HAP-1 (cell line): ENCODE measurements at regions not wholly inside any gene's neighbourhood (a gene's known extent, or its start where the extent isn't known, plus 50 kb on each side); places are given as distances from the start of the nearest gene placed in this dataset.

Experiments
- DNase-seq, 2 experiments: peaks; one replicate each; pipeline ENCODE4 v3.0.0-alpha.2; 2016 to 2020; ENCODE audit warnings: low spot score in 2 of 2
- H3K27me3 ChIP-seq: fragments of 250-450 bp; sonication (Bioruptor Pico); 2 replicates; pipeline ENCODE4 v1.5.1; 2020; ENCODE audit warnings: low read depth, mild to moderate bottlenecking, moderate library complexity
- H3K36me3 ChIP-seq: fragments of 250-450 bp; sonication (Bioruptor Pico); replicated peaks from 2 replicates; pipeline ENCODE4 v1.5.1; 2020; ENCODE audit warnings: mild to moderate bottlenecking
- H3K4me1 ChIP-seq: fragments of 250-450 bp; sonication (Bioruptor Pico); 2 replicates; pipeline ENCODE4 v1.5.1; 2020; ENCODE audit warnings: mild to moderate bottlenecking
- H3K4me3 ChIP-seq: fragments of 250-450 bp; sonication (Bioruptor Pico); 2 replicates; pipeline ENCODE4 v1.5.1; 2020; ENCODE audit warnings: mild to moderate bottlenecking, moderate library complexity
- H3K9me3 ChIP-seq: fragments of 250-450 bp; sonication (Bioruptor Pico); 2 replicates; pipeline ENCODE4 v1.5.1; 2020; ENCODE audit warnings: mild to moderate bottlenecking, moderate library complexity
- in situ Hi-C: fragments of 300-500 bp; cut with MboI; formaldehyde crosslinking; loops from 3 replicates; pipeline ENCODE4 v1.14.3; 2020; ENCODE audit warnings: low sequenced_read_pairs, inconsistent platforms, mixed read lengths

DNA sequence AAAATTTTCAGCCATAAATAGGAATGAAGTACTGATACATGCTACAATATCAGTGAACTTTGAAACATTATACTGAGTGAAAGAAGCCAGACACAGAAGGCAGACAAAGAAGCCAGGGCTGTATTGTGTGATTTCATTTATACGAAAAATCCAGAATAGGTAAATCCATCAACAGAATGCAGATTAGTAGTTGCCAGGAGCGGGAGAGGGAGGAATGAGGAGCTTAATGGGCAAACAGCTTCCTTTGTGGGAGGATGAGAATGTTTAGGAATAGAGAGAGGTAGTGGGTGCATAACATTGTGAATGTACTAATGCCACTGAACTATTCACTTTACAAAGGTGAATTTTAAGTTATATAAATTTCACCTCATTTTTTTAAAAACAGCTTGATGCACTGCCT lies 103.3 kb upstream of the SERTM1 start:
- Histone ChIP-seq H3K36me3 (no peaks in the 10 kb centered on the region), H3K4me1 (peaks cover 7% of the 10 kb centered on the region), H3K4me3 (no peak overlapping the region), H3K27me3 (no peaks in the 10 kb centered on the region), H3K9me3 (no peaks in the 10 kb centered on the region)
- in situ Hi-C loops, result no loop called here
- peak; percentile 34 to 62 for DNase-seq

DNA sequence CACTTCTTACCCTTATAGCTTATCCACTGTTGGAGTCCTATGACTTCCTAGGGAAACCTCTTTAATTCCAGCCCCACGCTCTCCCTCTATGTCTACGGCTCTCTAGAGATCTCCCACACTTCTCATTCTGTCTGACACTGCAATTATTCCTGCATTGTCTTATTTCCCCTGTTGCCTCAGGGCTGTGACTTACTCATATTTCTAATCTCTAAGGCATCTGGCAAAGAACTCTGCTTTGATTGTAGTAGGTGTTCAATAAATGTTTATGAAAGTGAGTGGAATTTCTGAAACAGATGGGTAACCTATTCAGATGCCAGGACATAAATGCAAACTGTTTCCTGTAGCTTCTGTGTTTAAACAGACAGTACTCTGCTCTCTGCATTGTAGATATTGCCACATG lies 102.4 kb upstream of the SERTM1 start:
- H3K4me1 ChIP-seq, result peaks cover 7% of the 10 kb centered on the region
- H3K36me3 ChIP-seq, result no peaks in the 10 kb centered on the region
- in situ Hi-C loops, result no loop called here
- H3K4me3 ChIP-seq, result no peak overlapping the region
- H3K9me3 ChIP-seq, result no peaks in the 10 kb centered on the region
- DNase-seq, result peak in 1 of 2 experiments; percentile 11
- H3K27me3 ChIP-seq, result no peaks in the 10 kb centered on the region

DNA sequence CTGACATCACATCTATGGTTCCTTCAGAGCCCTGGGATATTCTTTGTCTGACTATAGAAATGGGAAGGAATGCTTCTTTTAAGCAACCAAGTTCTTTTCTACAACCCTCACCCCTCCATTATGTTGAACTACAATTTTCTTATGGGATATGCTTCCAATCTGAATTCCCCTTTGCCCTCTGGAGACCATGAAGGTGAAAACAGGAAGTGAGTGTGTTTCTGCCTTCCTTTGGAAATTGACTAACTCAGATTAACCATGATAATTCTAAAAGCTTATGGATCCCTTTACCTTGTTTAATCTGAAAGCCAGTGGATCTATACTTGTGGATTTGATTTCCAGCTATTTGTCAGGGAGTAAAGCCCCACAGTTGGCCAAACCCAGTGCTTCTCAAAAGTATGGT lies 90.8 kb upstream of the SERTM1 start:
- no peaks in the 10 kb centered on the region; the same call in 1 of the 2 replicates for H3K9me3 ChIP-seq
- DNase-seq, result no peak
- no peak overlapping the region for H3K4me3 ChIP-seq
- H3K4me1 ChIP-seq, result no peaks in the 10 kb centered on the region
- no peaks in the 10 kb centered on the region for H3K36me3 ChIP-seq
- H3K27me3 ChIP-seq, result peaks cover 26% of the 10 kb centered on the region
- in situ Hi-C loops, result no loop called here

DNA sequence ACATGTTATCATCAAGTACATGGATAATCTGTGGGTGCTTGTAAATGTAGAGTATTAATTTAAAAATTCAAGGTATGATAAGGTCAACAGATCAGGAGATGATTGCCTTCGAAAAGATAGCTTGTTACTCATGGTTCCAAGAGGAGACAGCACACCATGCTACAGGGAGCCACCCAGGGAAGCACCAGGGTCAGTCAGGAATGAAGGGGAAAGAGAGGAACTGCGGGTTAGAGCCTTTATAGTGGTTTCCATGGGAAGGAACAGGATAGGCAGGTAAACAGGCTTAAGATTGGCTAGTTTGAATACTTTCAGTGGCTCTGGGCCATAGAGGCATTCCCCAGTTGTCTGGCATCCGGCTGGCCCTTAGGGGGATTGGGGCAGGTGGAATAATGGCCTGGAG lies 74.2 kb upstream of the SERTM1 start:
- no peaks in the 10 kb centered on the region for H3K27me3 ChIP-seq
- in situ Hi-C loops, result no loop called here
- H3K9me3 ChIP-seq, result no peaks in the 10 kb centered on the region
- no peak overlapping the region for H3K4me3 ChIP-seq
- DNase-seq, result no peak
- no peaks in the 10 kb centered on the region for H3K4me1 ChIP-seq
- H3K36me3 ChIP-seq, result no peaks in the 10 kb centered on the region

DNA sequence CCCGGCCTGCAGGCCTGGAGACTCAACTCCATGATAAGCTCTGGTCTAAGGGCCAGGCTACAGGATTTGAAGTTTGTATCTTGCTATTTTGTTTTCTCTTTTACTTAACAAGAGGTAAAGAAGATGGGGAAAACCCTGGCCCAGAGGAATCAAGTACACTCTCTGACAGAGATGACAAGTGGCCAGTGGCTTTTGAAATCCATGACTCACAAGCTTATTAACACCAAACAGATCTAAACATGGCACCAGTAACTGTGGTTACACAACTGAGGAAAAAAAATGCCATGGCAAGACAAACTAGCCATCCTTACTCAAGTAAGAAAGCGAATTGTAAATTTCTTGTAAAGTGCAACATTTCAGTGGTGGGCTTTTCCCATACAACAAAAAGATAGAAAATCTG lies 72.6 kb upstream of the SERTM1 start:
- no peak overlapping the region for H3K4me3 ChIP-seq
- H3K27me3 ChIP-seq, result no peaks in the 10 kb centered on the region
- H3K9me3 ChIP-seq, result no peaks in the 10 kb centered on the region
- H3K36me3 ChIP-seq, result no peaks in the 10 kb centered on the region
- no peaks in the 10 kb centered on the region for H3K4me1 ChIP-seq
- in situ Hi-C loops, result no loop called here
- no peak for DNase-seq

DNA sequence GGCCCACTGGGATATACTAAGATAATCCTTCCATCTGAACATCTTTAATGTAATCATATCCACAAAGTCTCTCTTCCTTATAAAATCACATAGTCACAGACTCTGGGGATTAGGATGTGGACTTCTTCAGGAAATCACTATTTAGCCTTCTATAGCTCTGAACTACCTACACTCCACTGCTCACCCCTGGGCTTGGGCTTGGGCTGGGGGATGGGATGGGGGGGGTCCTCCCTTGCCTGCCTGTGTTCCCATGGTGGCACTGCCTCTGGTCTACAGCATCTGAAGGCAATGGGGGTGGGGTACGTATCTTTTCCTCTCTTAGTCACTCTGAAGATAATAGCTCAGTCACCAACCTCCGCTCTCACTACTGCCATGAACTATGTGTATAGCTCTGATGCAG lies 67.8 kb upstream of the SERTM1 start:
- no peak for DNase-seq
- in situ Hi-C loops, result no loop called here

DNA sequence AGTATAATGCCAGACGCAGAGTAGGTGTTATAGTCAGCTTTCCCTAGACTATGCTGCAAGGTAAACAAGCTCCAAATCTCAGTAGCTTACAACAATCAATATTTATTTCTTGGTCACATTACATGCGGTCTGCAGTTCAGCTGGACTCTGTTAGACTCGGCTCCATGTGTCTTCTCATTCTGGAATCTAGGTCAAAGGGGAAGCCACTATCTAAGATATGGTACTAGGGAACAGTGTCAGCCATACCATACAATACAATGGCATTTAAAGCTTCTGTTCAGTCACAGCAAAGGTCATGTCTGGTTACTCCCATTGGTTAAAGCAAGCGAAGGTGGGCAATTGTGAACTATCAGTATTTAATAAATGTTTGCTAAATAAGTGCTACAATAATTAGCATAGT lies 65.3 kb upstream of the SERTM1 start:
- in situ Hi-C loops, result no loop called here
- Histone ChIP-seq H3K4me3 (no peak overlapping the region), H3K36me3 (no peaks in the 10 kb centered on the region), H3K4me1 (no peaks in the 10 kb centered on the region), H3K27me3 (no peaks in the 10 kb centered on the region), H3K9me3 (no peaks in the 10 kb centered on the region)
- no peak for DNase-seq

More for the DNA sequence above, 67.8 kb upstream of the SERTM1 start:
- H3K36me3 ChIP-seq, result no peaks in the 10 kb centered on the region
- H3K27me3 ChIP-seq, result no peaks in the 10 kb centered on the region
- H3K4me1 ChIP-seq, result no peaks in the 10 kb centered on the region
- no peak overlapping the region for H3K4me3 ChIP-seq
- no peaks in the 10 kb centered on the region for H3K9me3 ChIP-seq

DNA sequence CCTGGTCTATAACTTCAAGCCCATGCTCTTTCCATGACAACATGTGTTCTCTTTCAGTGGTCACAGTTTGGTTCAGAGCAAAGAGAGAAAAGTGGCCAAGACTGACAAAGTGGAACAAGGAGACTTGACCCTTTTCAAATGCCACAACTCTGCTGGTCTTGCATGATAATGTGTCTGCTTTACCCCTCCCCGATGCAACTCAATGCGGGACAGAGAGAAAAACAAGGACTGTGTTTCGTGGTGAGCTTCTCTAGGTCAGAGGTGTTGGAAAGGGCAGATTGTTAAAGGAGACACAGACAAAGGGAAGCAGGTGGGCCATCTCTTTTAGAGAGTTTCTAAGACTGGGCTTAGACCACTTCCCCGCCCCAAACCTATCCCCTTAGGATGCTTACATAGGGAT lies 61.6 kb upstream of the SERTM1 start:
- in situ Hi-C loops, result no loop called here
- Histone ChIP-seq H3K36me3 (no peaks in the 10 kb centered on the region), H3K9me3 (no peaks in the 10 kb centered on the region), H3K4me3 (no peak overlapping the region), H3K27me3 (no peaks in the 10 kb centered on the region), H3K4me1 (no peaks in the 10 kb centered on the region)
- no peak for DNase-seq

DNA sequence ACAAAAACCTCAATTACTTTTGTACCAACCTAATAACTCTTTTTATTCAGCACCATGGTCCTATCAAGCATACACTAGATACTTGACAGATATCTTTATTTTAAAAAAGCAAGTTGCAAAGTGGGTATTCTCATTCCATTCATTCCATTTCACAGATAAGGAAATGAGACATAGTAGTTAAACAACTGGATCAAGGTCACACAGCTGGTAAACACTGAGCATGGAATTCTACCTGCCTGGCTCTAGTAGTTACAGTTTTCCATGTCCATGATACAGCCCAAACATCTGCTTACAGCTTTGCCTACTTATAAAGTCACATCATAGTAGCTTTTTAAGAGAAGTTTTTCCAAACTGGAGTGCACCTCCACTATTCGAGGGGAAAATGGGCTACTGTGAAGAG lies 57.1 kb upstream of the SERTM1 start:
- H3K4me1 ChIP-seq, result no peaks in the 10 kb centered on the region
- in situ Hi-C loops, result no loop called here
- no peak for DNase-seq
- no peaks in the 10 kb centered on the region for H3K9me3 ChIP-seq
- no peaks in the 10 kb centered on the region for H3K27me3 ChIP-seq
- H3K4me3 ChIP-seq, result no peak overlapping the region
- no peaks in the 10 kb centered on the region for H3K36me3 ChIP-seq

DNA sequence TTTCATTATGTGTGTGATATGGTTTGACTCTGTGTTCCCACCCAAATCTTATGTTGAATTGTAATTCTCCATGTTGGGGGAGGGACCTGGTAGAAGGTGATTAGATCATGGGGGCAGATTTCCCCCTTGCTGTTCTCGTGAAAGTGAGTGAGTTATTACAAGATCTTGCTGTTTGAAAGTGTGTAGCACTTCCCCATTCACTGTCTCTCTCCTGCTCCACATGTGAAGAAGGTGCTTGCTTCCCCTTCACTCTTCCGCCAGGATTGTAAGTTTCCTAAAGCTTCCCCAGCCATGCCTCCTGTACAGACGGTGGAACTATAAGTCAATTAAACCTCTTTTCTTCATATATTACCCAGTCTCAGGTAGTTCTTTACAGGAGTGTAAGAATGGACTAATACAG lies 54.3 kb upstream of the SERTM1 start:
- H3K36me3 ChIP-seq, result no peaks in the 10 kb centered on the region
- H3K27me3 ChIP-seq, result no peaks in the 10 kb centered on the region
- H3K9me3 ChIP-seq, result no peaks in the 10 kb centered on the region
- no peak for DNase-seq
- no peaks in the 10 kb centered on the region for H3K4me1 ChIP-seq
- in situ Hi-C loops, result no loop called here
- H3K4me3 ChIP-seq, result no peak overlapping the region
